PC-3 (cell line): ENCODE measurements at regions not wholly inside any gene's neighbourhood (a gene's known extent, or its start where the extent isn't known, plus 50 kb on each side); places are given as distances from the start of the nearest gene placed in this dataset.

ENCODE experiments used
- ATAC-seq: fragments of 200-7000 bp; cut with Tn5 transposase; 2 replicates; pipeline ENCODE4 v1.9.1; 2020; ENCODE audit warnings: mild to moderate bottlenecking, moderate library complexity
- BruUV-seq: library from RNA; stranded (reverse); fragments of 400-500 nt; replicated peaks from 2 replicates; lab custom pipeline; 2021; lab: Mats Ljungman, UMichigan
- CTCF ChIA-PET: fragments of 300-600 bp; sonication (Branson Sonifier 250); formaldehyde crosslinking; loops from one replicate; lab custom pipeline; 2022; ENCODE audit warnings: antibody characterized with exemption; lab: Charles Lee
- POLR2A ChIA-PET: fragments of 300-600 bp; sonication (Branson Sonifier 250); formaldehyde crosslinking; loops from one replicate; lab custom pipeline; 2022; ENCODE audit warnings: antibody characterized with exemption; ENCODE audit not compliant: unreplicated experiment; lab: Charles Lee
- DNase-seq: peaks from one replicate; pipeline ENCODE4 v3.0.0-alpha.2; 2015
- H2AFZ ChIP-seq: fragments of 300-600 bp; sonication (generic); 2 replicates; pipeline ENCODE4 v1.6.0; 2016; ENCODE audit warnings: antibody characterized with exemption, low read length
- H3F3A ChIP-seq: fragments of 300-600 bp; sonication (generic); one replicate; pipeline ENCODE4 v1.6.0; 2017; ENCODE audit warnings: antibody characterized with exemption, low read length, control low read depth, mild to moderate bottlenecking; ENCODE audit not compliant: unreplicated experiment
- H3K27ac ChIP-seq: fragments of 300-600 bp; sonication (generic); 2 replicates; pipeline ENCODE4 v1.5.1; 2016; ENCODE audit warnings: mild to moderate bottlenecking, low read length
- H3K27me3 ChIP-seq: fragments of 300-600 bp; sonication (generic); 2 replicates; pipeline ENCODE4 v1.6.1; 2016; ENCODE audit warnings: low read length, mixed read lengths
- H3K36me3 ChIP-seq: fragments of 300-600 bp; sonication (generic); 2 replicates; pipeline ENCODE4 v1.6.1; 2016; ENCODE audit warnings: low read depth, mixed run types, low read length, mixed read lengths
- H3K4me1 ChIP-seq: fragments of 300-600 bp; sonication (generic); 2 replicates; pipeline ENCODE4 v1.5.1; 2016; ENCODE audit warnings: low read length; ENCODE audit not compliant: insufficient read depth
- H3K4me2 ChIP-seq: fragments of 300-600 bp; sonication (generic); 2 replicates; pipeline ENCODE4 v1.6.0; 2016; ENCODE audit warnings: low read length
- H3K4me3 ChIP-seq: fragments of 300-600 bp; sonication (generic); 2 replicates; pipeline ENCODE4 v1.5.1; 2016; ENCODE audit warnings: mild to moderate bottlenecking, low read length, mixed read lengths
- H3K79me2 ChIP-seq: fragments of 300-600 bp; sonication (generic); 2 replicates; pipeline ENCODE4 v1.6.1; 2017; ENCODE audit warnings: low read length, mixed read lengths
- H3K9ac ChIP-seq: fragments of 300-600 bp; sonication (generic); 2 replicates; pipeline ENCODE4 v1.6.0; 2016; ENCODE audit warnings: mild to moderate bottlenecking, low read length
- H3K9me2 ChIP-seq: fragments of 300-600 bp; sonication (generic); replicated peaks from 2 replicates; pipeline ENCODE4 v1.6.1; 2016; ENCODE audit warnings: mixed run types, low read length, mixed read lengths
- H3K9me3 ChIP-seq: fragments of 300-600 bp; sonication (generic); 2 replicates; pipeline ENCODE4 v1.6.1; 2016; ENCODE audit warnings: low read length, mixed read lengths
- H4K20me1 ChIP-seq: fragments of 300-600 bp; sonication (generic); 2 replicates; pipeline ENCODE4 v1.6.1; 2016; ENCODE audit warnings: low read length, mixed read lengths
- CTCF ChIP-seq: fragments of 300-600 bp; sonication (generic); conservative IDR thresholded peaks from 2 replicates; pipeline ENCODE4 v1.5.1; 2017; ENCODE audit warnings: antibody characterized with exemption, low read depth, mild to moderate bottlenecking, low read length
- EZH2 ChIP-seq: fragments of 300-600 bp; sonication (generic); IDR thresholded peaks from one replicate; pipeline ENCODE4 v1.6.1; 2017; ENCODE audit warnings: antibody characterized with exemption, mild to moderate bottlenecking, low read length; ENCODE audit not compliant: unreplicated experiment
- EZH2phosphoT487 ChIP-seq: fragments of 300-600 bp; sonication (generic); IDR thresholded peaks from 2 replicates; pipeline ENCODE4 v1.6.1; 2018; ENCODE audit warnings: mild to moderate bottlenecking, antibody characterized with exemption, low read length, borderline replicate concordance
- intact Hi-C: fragments of 100-400 bp; cut with micrococcal nuclease; formaldehyde crosslinking; loops from 2 replicates; pipeline ENCODE4 v1.9.0; 2023

GRCh38 chr1:191687721-191688120 lies 470.5 kb upstream of the RGS18 start:
- Histone ChIP-seq H3K27me3 (no peaks in the 10 kb centered on the region), H3K79me2 (no peaks in the 10 kb centered on the region), H3K9ac (no peak overlapping the region), H2AFZ (no peak overlapping the region), H3K9me2 (no peaks in the 10 kb centered on the region), H3F3A (no peaks in the 10 kb centered on the region), H3K4me3 (no peak overlapping the region), H3K9me3 (no peaks in the 10 kb centered on the region), H3K4me1 (no peaks in the 10 kb centered on the region), H3K27ac (no peak overlapping the region), H3K36me3 (no peaks in the 10 kb centered on the region), H4K20me1 (no peaks in the 10 kb centered on the region), H3K4me2 (no peak overlapping the region)
- ChIA-PET POLR2A (no interaction called here), CTCF (no interaction called here)
- intact Hi-C loops, result no loop called here
- no TSS peak for BruUV-seq
- DNase-seq, result no peak
- no peak for ATAC-seq
- TF ChIP-seq CTCF, result no peak
- no peak for TF ChIP-seq EZH2phosphoT487
- no peak for TF ChIP-seq EZH2

GRCh38 chr1:191690931-191691330 lies 467.3 kb upstream of the RGS18 start:
- Histone ChIP-seq H3K9me3 (no peaks in the 10 kb centered on the region), H3K27me3 (no peaks in the 10 kb centered on the region), H4K20me1 (no peaks in the 10 kb centered on the region), H3K4me3 (no peak overlapping the region), H3K79me2 (no peaks in the 10 kb centered on the region), H3K27ac (no peak overlapping the region), H3K4me1 (no peaks in the 10 kb centered on the region), H3K36me3 (no peaks in the 10 kb centered on the region), H3K4me2 (no peak overlapping the region), H2AFZ (no peak overlapping the region), H3K9ac (no peak overlapping the region), H3K9me2 (no peaks in the 10 kb centered on the region), H3F3A (no peaks in the 10 kb centered on the region)
- ChIA-PET CTCF (no interaction called here), POLR2A (no interaction called here)
- ATAC-seq, result peak; percentile 42; the same call in 1 of the 2 replicates
- no TSS peak for BruUV-seq
- no peak for TF ChIP-seq EZH2phosphoT487
- no peak for TF ChIP-seq CTCF
- no peak for TF ChIP-seq EZH2
- intact Hi-C loops, result no loop called here
- peak; percentile 35 for DNase-seq

GRCh38 chr1:191693797-191694196 lies 464.5 kb upstream of the RGS18 start:
- Histone ChIP-seq H3K4me1 (no peaks in the 10 kb centered on the region), H2AFZ (no peak overlapping the region), H3K79me2 (no peaks in the 10 kb centered on the region), H3K9ac (no peak overlapping the region), H3K27me3 (no peaks in the 10 kb centered on the region), H3K9me3 (no peaks in the 10 kb centered on the region), H3K4me2 (no peak overlapping the region), H3F3A (no peaks in the 10 kb centered on the region), H3K4me3 (no peak overlapping the region), H3K27ac (no peak overlapping the region), H3K36me3 (no peaks in the 10 kb centered on the region), H4K20me1 (no peaks in the 10 kb centered on the region), H3K9me2 (no peaks in the 10 kb centered on the region)
- TF ChIP-seq EZH2 (no peak), EZH2phosphoT487 (no peak), CTCF (no peak)
- ChIA-PET CTCF (no interaction called here), POLR2A (no interaction called here)
- intact Hi-C loops, result no loop called here
- DNase-seq (no peak), ATAC-seq (no peak)
- no TSS peak for BruUV-seq
